GM18498 (cell line): ENCODE measurements at regions not wholly inside any gene's neighbourhood (a gene's known extent, or its start where the extent isn't known, plus 50 kb on each side); places are given as distances from the start of the nearest gene placed in this dataset.

Experiments used
- ATAC-seq: cut with Tn5 transposase; IDR thresholded peaks from one replicate; pipeline ENCODE4 v1.9.1; 2021; ENCODE audit warnings: mild to moderate bottlenecking, moderate library complexity; ENCODE audit not compliant: unreplicated experiment

DNA sequence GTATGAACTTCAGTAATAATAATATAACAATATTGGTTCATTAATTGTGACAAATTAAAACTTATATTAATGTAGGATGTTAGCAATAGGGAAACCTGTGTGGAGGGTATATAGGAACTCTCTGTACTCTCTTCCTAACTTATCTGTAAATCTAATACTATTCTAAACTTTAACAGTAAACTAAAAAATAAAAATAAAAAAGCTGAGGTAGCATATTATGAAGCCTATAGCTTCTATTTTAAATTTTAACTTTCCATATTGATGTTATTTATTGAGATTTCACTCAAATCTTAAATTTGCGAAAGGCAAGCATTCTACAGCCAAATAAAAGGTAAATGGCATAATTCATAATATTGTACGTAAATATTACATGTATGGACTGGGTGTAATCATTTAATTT lies 326.4 kb downstream of the MEI4 start:
- no peak for ATAC-seq

GRCh38 chr6:77986380-77987034 lies 333.7 kb downstream of the MEI4 start:
- ATAC-seq: peak; percentile 88

DNA sequence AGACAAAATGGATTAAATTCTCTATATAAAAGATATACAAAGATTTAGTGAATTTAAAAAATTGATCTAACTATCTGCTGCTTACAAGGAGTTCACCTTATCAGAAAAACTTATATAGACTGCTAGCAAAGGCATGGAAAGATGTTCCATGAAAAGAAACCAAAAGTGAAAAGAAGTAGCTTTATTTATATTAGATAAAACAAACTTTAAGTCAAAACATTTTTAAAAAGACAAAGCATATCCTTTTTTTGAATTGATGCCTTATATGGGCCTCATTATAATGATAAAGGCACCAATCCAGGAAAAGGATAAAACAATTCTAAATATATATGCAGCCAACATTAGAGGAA lies 334.2 kb downstream of the MEI4 start:
- peak; percentile 39 for ATAC-seq

- no peak for ATAC-seq
Observed at GRCh38 chr6:78010130-78010529, 357.3 kb downstream of the MEI4 start.

DNA sequence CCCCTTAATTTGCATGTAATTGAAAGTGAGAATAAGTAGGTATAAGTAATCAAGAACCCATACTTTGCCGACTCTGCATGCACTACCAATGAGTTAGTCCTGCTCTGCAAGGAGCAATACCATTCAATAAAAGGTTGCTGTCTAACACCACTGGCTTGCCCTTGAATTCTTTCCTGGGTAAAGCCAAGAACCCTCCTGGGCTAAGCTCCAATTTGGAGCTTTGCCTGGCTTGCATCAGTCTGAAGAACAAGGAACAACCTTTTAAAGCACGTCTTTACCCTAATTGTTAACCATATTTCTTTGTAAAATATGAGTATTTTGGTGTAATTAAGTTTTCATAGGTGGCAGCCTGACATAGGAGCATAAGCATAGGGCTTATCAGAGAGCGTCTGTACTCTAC lies 367.7 kb downstream of the MEI4 start:
- ATAC-seq: no peak

DNA sequence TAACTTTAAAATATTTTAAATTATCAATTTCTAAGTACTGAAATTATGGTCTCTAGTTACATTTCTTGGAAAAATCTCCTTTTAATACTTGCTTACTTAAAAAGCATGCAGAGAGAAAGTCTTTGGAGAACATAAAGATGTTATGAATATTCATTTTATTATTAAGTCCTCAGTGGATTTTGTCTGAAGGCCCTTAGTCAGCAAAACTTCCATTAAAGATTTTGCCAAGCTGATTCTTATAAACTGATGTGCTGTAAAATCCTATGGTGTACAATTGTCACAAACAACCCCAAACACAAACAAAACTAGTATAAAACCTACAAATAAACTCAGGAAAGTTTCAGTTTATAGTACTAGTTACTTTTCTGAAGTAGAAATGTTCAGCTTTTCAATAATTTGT lies 372.7 kb downstream of the MEI4 start:
- ATAC-seq: no peak

GRCh38 chr6:78031228-78031627 lies 378.4 kb downstream of the MEI4 start:
- no peak for ATAC-seq

GRCh38 chr6:78059171-78059570 lies 406.3 kb downstream of the MEI4 start:
- no peak for ATAC-seq

DNA sequence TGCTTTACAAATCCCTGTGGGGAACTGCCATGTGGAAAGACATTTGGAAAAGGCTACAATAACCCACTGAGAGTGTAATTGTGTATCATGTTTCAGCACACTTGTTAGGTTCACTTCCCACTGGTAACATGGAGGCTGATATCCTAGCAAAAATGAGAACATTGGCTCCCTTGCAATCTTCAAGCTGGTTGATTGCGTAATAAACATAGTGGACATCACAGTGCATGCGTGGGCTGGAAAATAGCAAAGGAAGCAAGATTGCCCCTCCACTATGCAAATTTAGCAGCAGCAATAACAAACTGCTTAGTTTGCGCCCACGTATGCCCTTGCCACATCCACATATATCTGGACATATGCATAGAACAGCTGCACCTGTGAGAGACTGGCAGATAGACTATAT lies 410.2 kb downstream of the MEI4 start:
- no peak for ATAC-seq

GRCh38 chr6:78076371-78076770 lies 423.5 kb downstream of the MEI4 start:
- ATAC-seq: no peak

- ATAC-seq: no peak
Observed at GRCh38 chr6:78089531-78089930, 436.7 kb downstream of the MEI4 start.

DNA sequence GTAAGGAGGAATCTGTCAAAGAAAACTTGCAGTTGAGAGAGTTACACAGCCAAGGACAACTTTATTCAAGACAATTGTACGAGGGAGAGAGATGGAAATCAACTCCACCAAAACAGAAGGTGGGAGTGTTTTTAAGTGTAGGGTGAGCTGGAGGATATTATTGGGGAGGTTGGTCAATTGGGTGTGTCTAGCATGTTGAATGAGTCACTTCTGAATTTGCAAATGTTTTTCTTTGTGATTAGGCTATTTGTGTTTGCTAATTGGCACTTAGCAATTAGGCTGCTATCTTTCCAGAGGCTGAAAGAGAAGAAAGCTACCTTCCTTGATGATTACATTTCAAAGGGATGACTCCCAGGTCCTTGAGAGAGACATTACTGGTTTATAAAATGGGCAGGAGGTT lies 441.1 kb downstream of the MEI4 start:
- ATAC-seq: no peak

DNA sequence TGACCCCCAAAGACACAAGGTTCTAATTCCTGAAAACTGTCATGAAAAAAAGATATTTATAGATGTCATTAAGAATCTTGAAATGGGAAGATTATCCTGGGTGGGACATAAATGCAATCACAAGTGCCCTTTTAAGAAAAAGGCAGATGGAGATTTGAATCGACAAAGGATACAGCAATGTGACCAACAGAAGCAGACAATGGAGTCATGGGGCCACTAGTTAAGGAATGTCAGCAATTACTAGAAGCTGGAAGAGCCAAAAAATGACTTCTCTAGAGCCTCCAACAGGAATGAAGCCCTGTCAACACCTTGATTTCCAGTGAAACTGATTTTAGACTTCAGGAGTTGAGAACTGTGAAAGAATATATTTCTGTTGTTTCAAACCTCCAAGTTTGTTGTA lies 448.5 kb downstream of the MEI4 start:
- ATAC-seq: no peak

- ATAC-seq: no peak
Observed at GRCh38 chr6:78110641-78111040, 457.8 kb downstream of the MEI4 start.

DNA sequence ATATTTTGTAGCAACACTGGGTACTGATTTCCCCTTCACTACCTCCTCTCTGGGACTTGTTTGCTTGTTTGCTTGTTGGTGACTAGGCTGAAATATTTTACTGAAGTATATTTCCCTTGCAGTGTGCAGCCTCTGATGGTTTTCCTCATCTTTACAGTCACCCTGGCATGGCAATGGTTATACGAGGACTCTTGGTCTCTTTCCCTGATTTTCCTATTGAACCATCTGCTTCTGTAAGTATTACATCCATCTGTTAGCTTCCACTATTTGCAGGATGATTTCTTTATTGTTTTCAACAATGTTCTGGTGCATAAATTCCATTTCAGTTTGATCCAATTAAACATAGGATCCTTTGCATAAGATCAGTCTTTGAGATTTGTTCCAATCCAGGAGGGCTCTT lies 465.1 kb downstream of the MEI4 start:
- ATAC-seq: no peak

GRCh38 chr6:78131521-78131920 lies 478.7 kb downstream of the MEI4 start:
- ATAC-seq: no peak

GRCh38 chr6:78132671-78133410 lies 480.0 kb downstream of the MEI4 start:
- ATAC-seq: no peak

- no peak for ATAC-seq
Observed at GRCh38 chr6:78150425-78150824, 497.6 kb downstream of the MEI4 start.

DNA sequence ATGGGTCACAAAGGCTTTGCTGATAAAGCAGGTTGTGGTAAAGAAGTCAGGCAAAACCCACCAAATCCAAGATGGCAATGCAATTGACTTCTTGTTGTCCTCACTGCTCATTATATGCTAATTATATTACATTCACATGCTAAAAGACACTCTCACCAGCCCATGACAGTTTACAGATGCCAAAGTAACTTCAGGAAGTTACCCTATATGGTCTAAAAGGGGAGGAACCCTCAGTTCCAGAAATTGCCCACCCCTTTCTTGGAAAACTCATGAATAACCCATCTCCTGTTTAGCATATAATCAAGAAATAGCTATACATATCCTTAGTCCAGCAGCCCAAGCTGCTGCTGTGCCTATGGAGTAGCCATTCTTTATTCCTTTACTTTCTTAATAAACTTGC lies 501.1 kb downstream of the MEI4 start:
- ATAC-seq: no peak

DNA sequence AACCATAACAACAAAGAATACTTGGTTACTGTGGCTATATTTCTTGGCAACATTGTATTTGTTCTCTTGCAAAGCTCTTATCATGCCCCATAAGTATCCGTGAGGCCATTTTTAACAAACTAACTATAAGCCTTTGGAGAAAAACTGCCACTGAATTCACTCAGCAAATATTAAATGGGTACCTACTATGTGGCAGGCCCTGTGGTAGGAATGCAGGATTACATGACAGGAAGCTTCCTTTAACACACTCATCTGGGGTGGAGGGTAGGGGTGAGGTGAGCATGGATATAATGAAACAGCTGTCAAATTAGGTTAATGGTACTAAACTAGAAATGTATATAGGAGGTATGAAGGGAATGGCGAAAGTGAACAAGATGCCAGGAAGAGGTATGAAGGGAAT lies 504.8 kb downstream of the MEI4 start:
- no peak for ATAC-seq

DNA sequence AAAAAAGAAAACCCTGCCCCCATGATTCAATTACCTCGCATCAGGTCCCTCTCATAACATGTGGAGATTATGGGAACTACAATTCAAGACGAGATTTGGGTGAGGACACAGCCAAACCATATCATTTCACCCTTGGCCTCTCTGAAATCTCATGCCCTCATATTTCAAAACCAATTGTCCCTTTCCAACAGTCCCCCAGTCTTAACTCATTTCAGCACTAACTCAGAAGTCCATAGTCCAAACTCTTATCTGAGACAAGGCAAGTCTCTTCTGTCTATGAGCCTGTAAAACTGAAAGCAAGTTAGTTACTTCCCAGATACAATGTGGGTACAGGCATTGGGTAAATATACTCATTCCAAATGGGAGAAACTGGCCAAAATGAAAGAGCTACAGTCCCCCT lies 536.1 kb downstream of the MEI4 start:
- ATAC-seq: no peak

DNA sequence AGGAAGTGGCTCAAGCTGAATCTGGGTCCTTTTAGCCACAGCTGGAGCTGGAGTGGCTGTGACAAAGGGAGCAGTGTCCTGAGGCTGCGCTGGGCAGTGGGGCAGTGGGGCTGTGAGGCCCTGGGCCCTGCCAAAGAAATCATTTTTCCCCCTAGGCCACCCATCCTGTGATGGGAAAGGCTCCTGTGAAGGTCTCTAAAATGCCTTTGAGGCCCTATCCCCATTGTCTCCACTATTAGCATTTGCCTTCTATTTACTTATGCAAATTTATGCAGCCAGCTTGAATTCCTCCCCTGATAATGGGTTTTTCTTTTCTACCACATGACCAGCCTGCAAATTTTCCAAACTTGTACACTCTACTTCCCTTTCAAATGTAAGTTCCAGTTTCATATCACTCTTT lies 539.2 kb downstream of the MEI4 start:
- ATAC-seq: no peak

DNA sequence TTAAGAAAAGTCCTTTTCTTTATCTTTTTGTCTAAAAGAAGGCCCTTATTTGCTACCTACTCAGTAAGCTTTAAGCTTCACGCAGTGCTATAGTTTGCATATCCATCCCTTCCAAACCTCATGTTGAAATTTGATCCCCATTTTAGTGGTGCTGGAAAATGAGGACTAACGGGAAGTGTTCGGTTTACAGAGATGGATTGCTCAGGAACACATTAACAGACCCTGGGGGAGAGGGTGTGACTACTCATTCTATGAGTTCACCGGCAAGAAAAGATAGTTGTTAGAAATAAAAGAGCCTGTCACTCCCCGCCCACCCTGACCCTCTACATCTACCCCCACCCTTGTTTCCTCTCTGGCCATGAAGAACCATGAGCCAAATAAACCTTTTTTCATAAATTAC lies 546.2 kb downstream of the MEI4 start:
- ATAC-seq: no peak
